ENCODE measurements at regions not wholly inside any gene's neighbourhood (a gene's known extent, or its start where the extent isn't known, plus 50 kb on each side); places are given as distances from the start of the nearest gene placed in this dataset.
"Not testable (repeated sequence)": the region's sequence is repeated elsewhere in the genome, so short reads cannot be mapped to it uniquely, and the experiment has no call there.

- DNase-seq: no peak
Measured at GRCh38 chr13:65584126-65584525, 1646.0 kb downstream of the PCDH9 start.

GRCh38 chr13:65582160-65582559 lies 1648.0 kb downstream of the PCDH9 start:
- no peak for DNase-seq

GRCh38 chr13:65564561-65564960 lies 1665.6 kb downstream of the PCDH9 start:
- not testable (repeated sequence) for DNase-seq

GRCh38 chr13:65562305-65562704 lies 1667.8 kb downstream of the PCDH9 start:
- DNase-seq: no peak

GRCh38 chr13:65560936-65561335 lies 1669.2 kb downstream of the PCDH9 start:
- no peak for DNase-seq

GRCh38 chr13:65555962-65556361 lies 1674.2 kb downstream of the PCDH9 start:
- DNase-seq: no peak

GRCh38 chr13:65553096-65553727 lies 1676.9 kb downstream of the PCDH9 start:
- DNase-seq: no peak

GRCh38 chr13:65551208-65551607 lies 1678.9 kb downstream of the PCDH9 start:
- no peak for DNase-seq

- DNase-seq: no peak
Measured at GRCh38 chr13:65540175-65540574, 1690.0 kb downstream of the PCDH9 start.

- DNase-seq: no peak
Measured at GRCh38 chr13:65535370-65535769, 1694.8 kb downstream of the PCDH9 start.

GRCh38 chr13:65532231-65532630 lies 1697.9 kb downstream of the PCDH9 start:
- DNase-seq: no peak

- no peak for DNase-seq
Measured at GRCh38 chr13:65530688-65531087, 1699.4 kb downstream of the PCDH9 start.

- no peak for DNase-seq
Measured at GRCh38 chr13:65529541-65529940, 1700.6 kb downstream of the PCDH9 start.

GRCh38 chr13:65508745-65509144 lies 1721.4 kb downstream of the PCDH9 start:
- DNase-seq: no peak

GRCh38 chr13:65508338-65508737 lies 1721.8 kb downstream of the PCDH9 start:
- no peak for DNase-seq

- no peak for DNase-seq
Measured at GRCh38 chr13:65505941-65506340, 1724.2 kb downstream of the PCDH9 start.

GRCh38 chr13:65504213-65504612 lies 1725.9 kb downstream of the PCDH9 start:
- DNase-seq: no peak

GRCh38 chr13:65500481-65500880 lies 1729.7 kb downstream of the PCDH9 start:
- no peak for DNase-seq

GRCh38 chr13:65499256-65499655 lies 1730.9 kb downstream of the PCDH9 start:
- DNase-seq: no peak

- no peak for DNase-seq
Measured at GRCh38 chr13:65497265-65497664, 1732.9 kb downstream of the PCDH9 start.

GRCh38 chr13:65490725-65491124 lies 1739.4 kb downstream of the PCDH9 start:
- not testable (repeated sequence) for DNase-seq

GRCh38 chr13:65488606-65489005 lies 1741.5 kb downstream of the PCDH9 start:
- no peak for DNase-seq

GRCh38 chr13:65479692-65480091 lies 1750.4 kb downstream of the PCDH9 start:
- DNase-seq: no peak

- no peak for DNase-seq
Measured at GRCh38 chr13:65473196-65473595, 1756.9 kb downstream of the PCDH9 start.

GRCh38 chr13:65472336-65472735 lies 1757.8 kb downstream of the PCDH9 start:
- DNase-seq: no peak

All from bone marrow (tissue), 2 donors.